Inflammatory macrophage (primary cell): ENCODE measurements at regions not wholly inside any gene's neighbourhood (a gene's known extent, or its start where the extent isn't known, plus 50 kb on each side); places are given as distances from the start of the nearest gene placed in this dataset.
A peak's percentile ranks its signal among the peaks of the same experiment; 100 is the strongest.
"Not testable (repeated sequence)": the region's sequence is repeated elsewhere in the genome, so short reads cannot be mapped to it uniquely, and the experiment has no call there.

Experiments
- DNase-seq, 2 donors: peaks; one replicate each; pipeline ENCODE4 v3.0.0-alpha.2; 2020 to 2022

GRCh38 chr1:31485166-31485565 lies 72.2 kb downstream of the SERINC2 start:
- DNase-seq = no peak

- no peak for DNase-seq
Observed at GRCh38 chr1:31487143-31487542, 74.1 kb downstream of the SERINC2 start.

- no peak for DNase-seq
Observed at GRCh38 chr1:31487721-31488293, 74.8 kb downstream of the SERINC2 start.

GRCh38 chr1:31488528-31488927 lies 75.5 kb downstream of the SERINC2 start:
- DNase-seq = no peak

- not testable (repeated sequence) for DNase-seq
Observed at GRCh38 chr1:31489575-31489974, 76.6 kb downstream of the SERINC2 start.

- not testable (repeated sequence) for DNase-seq
Observed at GRCh38 chr1:31490596-31490995, 77.6 kb downstream of the SERINC2 start.

- DNase-seq = not testable (repeated sequence)
Observed at GRCh38 chr1:31495351-31495750, 81.0 kb upstream of the TINAGL1 start.

- DNase-seq = not testable (repeated sequence)
Observed at GRCh38 chr1:31495770-31496169, 80.5 kb upstream of the TINAGL1 start.

GRCh38 chr1:31497601-31498000 lies 78.7 kb upstream of the TINAGL1 start:
- no peak for DNase-seq

GRCh38 chr1:31498376-31499040 lies 77.8 kb upstream of the TINAGL1 start:
- DNase-seq = no peak

GRCh38 chr1:31501505-31501904 lies 74.8 kb upstream of the TINAGL1 start:
- DNase-seq = no peak

GRCh38 chr1:31502253-31502652 lies 74.1 kb upstream of the TINAGL1 start:
- no peak for DNase-seq

- DNase-seq = no peak
Observed at GRCh38 chr1:31502926-31503511, 73.3 kb upstream of the TINAGL1 start.

- DNase-seq = no peak
Observed at GRCh38 chr1:31503570-31503969, 72.7 kb upstream of the TINAGL1 start.

GRCh38 chr1:31504001-31504400 lies 72.3 kb upstream of the TINAGL1 start:
- DNase-seq = no peak

- DNase-seq = peak; percentile 22 to 29
Observed at GRCh38 chr1:31505911-31506497, 70.3 kb upstream of the TINAGL1 start.

- DNase-seq = no peak
Observed at GRCh38 chr1:31507221-31507620, 69.1 kb upstream of the TINAGL1 start.

- no peak for DNase-seq
Observed at GRCh38 chr1:31507676-31508530, 68.4 kb upstream of the TINAGL1 start.

GRCh38 chr1:31509124-31510072 lies 66.9 kb upstream of the TINAGL1 start:
- peak in 1 of 2 donors; percentile 18 for DNase-seq

GRCh38 chr1:31510304-31510703 lies 66.0 kb upstream of the TINAGL1 start:
- DNase-seq = no peak
